Prostate gland (tissue), 2 donors: ENCODE measurements at regions not wholly inside any gene's neighbourhood (a gene's known extent, or its start where the extent isn't known, plus 50 kb on each side); places are given as distances from the start of the nearest gene placed in this dataset.

ENCODE experiments used
- DNase-seq: peaks from one replicate; pipeline ENCODE4 v3.0.0-alpha.2; 2019; ENCODE audit warnings: low spot score
- H3K27ac ChIP-seq, 2 donors: fragments of 200-600 bp; sonication (generic); 2 replicates each; pipeline ENCODE4 v1.5.1; 2017 to 2019
- H3K27me3 ChIP-seq: fragments of 200-600 bp; sonication (generic); replicated peaks from 2 replicates; pipeline ENCODE4 v1.5.1; 2019; ENCODE audit not compliant: insufficient read depth
- H3K36me3 ChIP-seq, 2 donors: fragments of 200-600 bp; sonication (generic); 1 replicate in 1 of 2; 2 replicates in 1 of 2; pipeline versions ENCODE4 v1.5.1 to v1.8.1; 2017 to 2019
- H3K4me1 ChIP-seq: fragments of 200-600 bp; sonication (generic); replicated peaks from 2 replicates; pipeline ENCODE4 v1.5.1; 2019
- H3K4me3 ChIP-seq, 2 donors: fragments of 200-600 bp; sonication (generic); 2 replicates each; pipeline ENCODE4 v1.5.1; 2017 to 2019
- H3K9me3 ChIP-seq: fragments of 200-600 bp; sonication (generic); 2 replicates; pipeline ENCODE4 v1.5.1; 2017
- POLR2A ChIP-seq: fragments of 450-650 bp; IDR thresholded peaks from one replicate; pipeline ENCODE4 v1.6.1; 2016; ENCODE audit warnings: antibody characterized with exemption, mild to moderate bottlenecking
- POLR2AphosphoS5 ChIP-seq: sonication (generic); formaldehyde crosslinking; IDR thresholded peaks from one replicate; pipeline ENCODE4 v1.6.1; 2017; ENCODE audit warnings: antibody characterized with exemption
- WGBS: methylation state at CpG from one replicate; pipeline ENCODE4 v1.1.5; 2018; 5-methylcytosine and 5-hydroxymethylcytosine counted together
- intact Hi-C: fragments of 100-400 bp; cut with DNase I; formaldehyde crosslinking; loops from one replicate; pipeline ENCODE4 v1.14.2; 2022
- TF ChIP-seq, protein P1 (sequence below), 4 experiments: fragments of 200-600 bp in 2 of 4; fragments of 450-650 bp in 2 of 4; sonication (generic) in 2 of 4; IDR thresholded peaks; 1 replicate in 3 of 4; 2 replicates in 1 of 4; pipeline ENCODE4 v1.5.1; 2016 to 2019; ENCODE audit warnings: antibody characterized with exemption in 4 of 4, mild to moderate bottlenecking in 2 of 4, moderate library complexity in 2 of 4

DNA sequence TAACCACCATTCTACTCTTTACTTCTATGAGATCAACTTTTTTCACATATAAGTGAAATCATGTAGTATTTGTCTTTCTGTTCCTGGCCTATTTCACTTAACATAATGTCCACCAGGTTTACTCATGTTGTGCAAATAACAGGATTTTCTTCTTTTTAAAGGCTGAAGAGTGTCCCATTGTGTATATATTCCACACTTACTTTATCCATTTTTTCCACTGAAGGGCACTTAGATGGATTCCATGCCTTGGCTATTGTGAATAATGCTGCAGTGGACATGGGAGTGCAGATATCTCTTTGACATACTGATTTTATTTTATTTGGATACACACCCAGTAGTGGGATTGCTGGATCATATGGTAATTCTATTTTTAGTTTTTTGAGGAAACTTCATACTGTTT is 181.1 kb upstream of the HMGA2 start:
- no peak for DNase-seq
- intact Hi-C loops: no loop called here
- H3K4me1 ChIP-seq: no peaks in the 10 kb centered on the region
- TF ChIP-seq POLR2AphosphoS5 (no peak), POLR2A (no peak)
- TF ChIP-seq, protein P1, sequence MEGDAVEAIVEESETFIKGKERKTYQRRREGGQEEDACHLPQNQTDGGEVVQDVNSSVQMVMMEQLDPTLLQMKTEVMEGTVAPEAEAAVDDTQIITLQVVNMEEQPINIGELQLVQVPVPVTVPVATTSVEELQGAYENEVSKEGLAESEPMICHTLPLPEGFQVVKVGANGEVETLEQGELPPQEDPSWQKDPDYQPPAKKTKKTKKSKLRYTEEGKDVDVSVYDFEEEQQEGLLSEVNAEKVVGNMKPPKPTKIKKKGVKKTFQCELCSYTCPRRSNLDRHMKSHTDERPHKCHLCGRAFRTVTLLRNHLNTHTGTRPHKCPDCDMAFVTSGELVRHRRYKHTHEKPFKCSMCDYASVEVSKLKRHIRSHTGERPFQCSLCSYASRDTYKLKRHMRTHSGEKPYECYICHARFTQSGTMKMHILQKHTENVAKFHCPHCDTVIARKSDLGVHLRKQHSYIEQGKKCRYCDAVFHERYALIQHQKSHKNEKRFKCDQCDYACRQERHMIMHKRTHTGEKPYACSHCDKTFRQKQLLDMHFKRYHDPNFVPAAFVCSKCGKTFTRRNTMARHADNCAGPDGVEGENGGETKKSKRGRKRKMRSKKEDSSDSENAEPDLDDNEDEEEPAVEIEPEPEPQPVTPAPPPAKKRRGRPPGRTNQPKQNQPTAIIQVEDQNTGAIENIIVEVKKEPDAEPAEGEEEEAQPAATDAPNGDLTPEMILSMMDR (IDR thresholded peaks at IDR 0.05): no peak
- no peaks in the 10 kb centered on the region for H3K27me3 ChIP-seq
- no peak overlapping the region for H3K4me3 ChIP-seq
- no peaks in the 10 kb centered on the region for H3K36me3 ChIP-seq
- no peak overlapping the region for H3K27ac ChIP-seq
- H3K9me3 ChIP-seq: no peaks in the 10 kb centered on the region

DNA sequence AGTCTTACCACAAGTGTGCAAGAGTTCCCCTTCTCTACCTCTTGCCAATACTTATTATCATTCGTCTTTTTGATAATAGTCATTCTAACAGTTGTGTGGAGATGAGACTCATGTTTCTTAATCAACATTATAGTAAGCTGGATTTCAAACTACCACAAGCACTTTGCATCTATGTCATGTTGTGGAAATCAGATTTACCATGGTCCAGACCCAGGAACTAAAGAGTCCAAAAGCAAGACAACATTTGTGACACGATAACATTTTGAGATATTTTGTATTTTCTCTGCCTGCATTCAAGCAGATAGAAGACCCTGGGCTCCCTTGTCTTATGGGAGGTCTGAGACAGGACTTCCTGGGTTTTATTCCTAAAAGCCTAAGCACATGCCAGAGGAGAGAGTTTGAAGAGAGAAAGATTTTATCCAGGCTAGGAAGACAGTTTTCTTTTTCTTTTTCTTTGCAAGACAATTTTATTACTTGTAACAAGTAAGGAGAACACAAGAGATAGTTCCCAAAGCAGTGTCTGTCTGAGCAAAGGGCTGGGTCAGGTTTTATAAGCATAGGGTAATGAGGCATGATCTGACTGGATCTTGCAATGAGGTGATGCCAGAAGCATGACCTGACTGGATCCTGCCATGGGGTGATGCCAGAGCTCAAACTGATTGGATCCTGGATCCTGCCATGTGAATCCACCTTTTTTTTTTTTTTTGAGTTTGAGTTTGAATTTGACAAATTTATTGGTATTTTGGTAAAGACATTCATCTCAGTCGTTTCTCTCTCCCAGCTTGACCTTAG is 180.5 kb upstream of the HMGA2 start:
- Histone ChIP-seq H3K4me1 (no peaks in the 10 kb centered on the region), H3K27me3 (no peaks in the 10 kb centered on the region), H3K9me3 (no peaks in the 10 kb centered on the region), H3K36me3 (no peaks in the 10 kb centered on the region), H3K4me3 (no peak overlapping the region), H3K27ac (no peak overlapping the region)
- TF ChIP-seq, protein P1 (IDR thresholded peaks at IDR 0.05): no peak
- TF ChIP-seq POLR2A: no peak
- DNase-seq: no peak
- WGBS: 60% methylated on average over 3 of the region's 3 CpGs
- intact Hi-C loops: no loop called here

DNA sequence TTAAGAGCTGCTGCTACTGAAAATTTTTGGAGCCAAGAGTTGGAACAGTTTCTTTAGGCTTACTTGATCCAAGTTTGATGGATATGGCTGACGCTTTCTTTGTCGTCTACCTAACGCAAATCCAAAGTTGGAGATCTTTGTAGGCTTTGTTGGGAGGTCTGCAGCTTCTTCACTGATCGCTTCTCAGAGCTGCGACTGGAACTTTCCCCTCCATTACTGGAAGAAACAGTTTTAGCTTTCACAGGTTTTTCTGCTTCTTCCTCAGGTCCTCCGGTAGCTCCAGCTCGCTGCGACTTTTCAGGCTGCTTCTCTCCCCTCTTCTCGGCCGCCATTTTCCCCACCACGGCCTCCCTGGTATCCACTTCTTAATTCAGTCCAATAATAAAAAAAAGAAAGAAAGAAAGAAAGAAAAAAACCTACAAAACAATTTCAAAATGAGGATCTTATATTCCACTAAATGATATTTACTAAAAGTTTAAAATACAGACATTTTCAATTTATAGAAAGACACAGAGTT is 178.1 kb upstream of the HMGA2 start:
- TF ChIP-seq POLR2A (no peak), POLR2AphosphoS5 (no peak)
- TF ChIP-seq, protein P1 (IDR thresholded peaks at IDR 0.05): no peak
- no peak overlapping the region for H3K27ac ChIP-seq
- H3K4me3 ChIP-seq: no peak overlapping the region
- H3K27me3 ChIP-seq: no peaks in the 10 kb centered on the region
- no peaks in the 10 kb centered on the region for H3K36me3 ChIP-seq
- no peak for DNase-seq
- no peaks in the 10 kb centered on the region for H3K9me3 ChIP-seq
- H3K4me1 ChIP-seq: no peaks in the 10 kb centered on the region
- WGBS: 95% methylated on average over 11 of the region's 11 CpGs
- intact Hi-C loops: no loop called here

- no peak overlapping the region for H3K4me3 ChIP-seq
- no peaks in the 10 kb centered on the region for H3K4me1 ChIP-seq
- H3K36me3 ChIP-seq: no peaks in the 10 kb centered on the region
- WGBS: 99% methylated on average over 9 of the region's 9 CpGs
- H3K27ac ChIP-seq: no peak overlapping the region
- intact Hi-C loops: no loop called here
- H3K27me3 ChIP-seq: no peaks in the 10 kb centered on the region
- no peak for TF ChIP-seq POLR2AphosphoS5
- TF ChIP-seq, protein P1 (IDR thresholded peaks at IDR 0.05): no peak
- no peak for TF ChIP-seq POLR2A
- no peak for DNase-seq
- H3K9me3 ChIP-seq: no peaks in the 10 kb centered on the region
Measured at GRCh38 chr12:65647074-65647473, 177.2 kb upstream of the HMGA2 start.

DNA sequence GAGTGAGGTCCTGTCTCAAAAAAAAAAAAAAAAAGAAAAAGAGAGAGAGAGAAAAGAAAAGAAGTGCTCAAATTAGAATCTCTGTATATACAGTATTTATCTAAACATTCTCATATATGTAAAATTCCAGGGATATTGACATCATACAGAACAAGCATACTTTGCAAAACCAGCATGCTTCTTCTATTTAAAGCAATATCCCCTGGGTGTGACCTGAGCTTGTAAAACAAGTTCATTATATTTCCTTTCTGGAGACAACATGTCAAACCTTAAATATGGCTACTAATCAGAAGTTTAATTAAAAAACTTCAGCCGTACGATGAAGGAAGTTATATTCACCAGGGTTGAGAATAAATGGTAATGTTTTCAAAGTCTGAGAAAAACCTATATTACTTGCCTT is 175.8 kb upstream of the HMGA2 start:
- WGBS: 85% methylated on average over 2 of the region's 2 CpGs
- Histone ChIP-seq H3K9me3 (no peaks in the 10 kb centered on the region), H3K36me3 (no peaks in the 10 kb centered on the region), H3K27me3 (no peaks in the 10 kb centered on the region), H3K4me1 (no peaks in the 10 kb centered on the region), H3K27ac (no peak overlapping the region), H3K4me3 (no peak overlapping the region)
- DNase-seq: no peak
- TF ChIP-seq, protein P1 (IDR thresholded peaks at IDR 0.05): no peak
- TF ChIP-seq POLR2A: no peak
- TF ChIP-seq POLR2AphosphoS5: no peak
- intact Hi-C loops: no loop called here
